Esophagus squamous epithelium (tissue), 4 donors: ENCODE measurements at regions not wholly inside any gene's neighbourhood (a gene's known extent, or its start where the extent isn't known, plus 50 kb on each side); places are given as distances from the start of the nearest gene placed in this dataset.

Experiments
- CTCF ChIP-seq, 6 experiments: fragments of 450-650 bp in 4 of 6; fragments of 200-600 bp in 2 of 6; sonication (generic) in 2 of 6; IDR thresholded peaks; one replicate each; pipeline ENCODE4 v1.5.1; 2016 to 2019; ENCODE audit warnings: antibody characterized with exemption in 6 of 6, mild to moderate bottlenecking in 4 of 6, moderate library complexity in 4 of 6
- POLR2A ChIP-seq, 4 donors: fragments of 450-650 bp; IDR thresholded peaks; one replicate each; pipeline ENCODE4 v1.6.1; 2017; ENCODE audit warnings: antibody characterized with exemption in 4 of 4, mild to moderate bottlenecking in 4 of 4, moderate library complexity in 3 of 4

- no peak for TF ChIP-seq CTCF (IDR thresholded peaks at IDR 0.05)
- no peak for TF ChIP-seq POLR2A (IDR thresholded peaks at IDR 0.05)
Observed at GRCh38 chr4:83885256-83886182, 349.6 kb downstream of the GPAT3 start.
